ENCODE measurements at regions not wholly inside any gene's neighbourhood (a gene's known extent, or its start where the extent isn't known, plus 50 kb on each side); places are given as distances from the start of the nearest gene placed in this dataset.

- POLR2A ChIA-PET (ENCODE audit: unreplicated experiment): no interaction called here
- Histone ChIP-seq H3K4me1 (ENCODE audit: insufficient read depth, low read length) (0 out of 2 replicates have a peak, but pooled peaks cover 11% of the 10 kb centered on the region), H3K4me3 (ENCODE audit: low read length) (no peak overlapping the region), H3K27me3 (ENCODE audit: low read length) (no peaks in the 10 kb centered on the region), H3K9ac (ENCODE audit: low read length) (no peak overlapping the region), H3K27ac (ENCODE audit: low read length) (no peak overlapping the region), H3K9me2 (replicated peaks; ENCODE audit: low read length) (no peaks in the 10 kb centered on the region), H2AFZ (ENCODE audit: low read length) (no peak overlapping the region), H3K79me2 (ENCODE audit: low read length) (no peaks in the 10 kb centered on the region), H4K20me1 (ENCODE audit: low read length) (no peaks in the 10 kb centered on the region), H3K4me2 (ENCODE audit: low read length) (no peak overlapping the region), H3K36me3 (ENCODE audit: low read depth, low read length) (no peaks in the 10 kb centered on the region), H3K9me3 (ENCODE audit: low read length) (no peaks in the 10 kb centered on the region), H3F3A (ENCODE audit: low read length, unreplicated experiment) (no peaks in the 10 kb centered on the region)
- no TSS peak for BruUV-seq (replicated peaks)
- TF ChIP-seq, protein P1, sequence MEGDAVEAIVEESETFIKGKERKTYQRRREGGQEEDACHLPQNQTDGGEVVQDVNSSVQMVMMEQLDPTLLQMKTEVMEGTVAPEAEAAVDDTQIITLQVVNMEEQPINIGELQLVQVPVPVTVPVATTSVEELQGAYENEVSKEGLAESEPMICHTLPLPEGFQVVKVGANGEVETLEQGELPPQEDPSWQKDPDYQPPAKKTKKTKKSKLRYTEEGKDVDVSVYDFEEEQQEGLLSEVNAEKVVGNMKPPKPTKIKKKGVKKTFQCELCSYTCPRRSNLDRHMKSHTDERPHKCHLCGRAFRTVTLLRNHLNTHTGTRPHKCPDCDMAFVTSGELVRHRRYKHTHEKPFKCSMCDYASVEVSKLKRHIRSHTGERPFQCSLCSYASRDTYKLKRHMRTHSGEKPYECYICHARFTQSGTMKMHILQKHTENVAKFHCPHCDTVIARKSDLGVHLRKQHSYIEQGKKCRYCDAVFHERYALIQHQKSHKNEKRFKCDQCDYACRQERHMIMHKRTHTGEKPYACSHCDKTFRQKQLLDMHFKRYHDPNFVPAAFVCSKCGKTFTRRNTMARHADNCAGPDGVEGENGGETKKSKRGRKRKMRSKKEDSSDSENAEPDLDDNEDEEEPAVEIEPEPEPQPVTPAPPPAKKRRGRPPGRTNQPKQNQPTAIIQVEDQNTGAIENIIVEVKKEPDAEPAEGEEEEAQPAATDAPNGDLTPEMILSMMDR (conservative IDR thresholded peaks at IDR 0.05; ENCODE audit: low read depth, low read length): no peak
- no peak for TF ChIP-seq EZH2 (IDR thresholded peaks at IDR 0.05; ENCODE audit: low read length, unreplicated experiment)
- no peak for TF ChIP-seq EZH2phosphoT487 (IDR thresholded peaks at IDR 0.05; ENCODE audit: borderline replicate concordance, low read length)
- intact Hi-C loops (cut with micrococcal nuclease): no loop called here
- ATAC-seq (no peak), DNase-seq (no peak)
- CTCF ChIA-PET: no interaction called here
These were observed 465.6 kb upstream of the ZNF385D start for GRCh38 chr3:22216601-22217000.

GRCh38 chr3:22225161-22225560 is 474.2 kb upstream of the ZNF385D start:
- CTCF ChIA-PET: no interaction called here
- Histone ChIP-seq H3K4me3 (ENCODE audit: low read length) (no peak overlapping the region), H3K4me2 (ENCODE audit: low read length) (no peak overlapping the region), H3K9me3 (ENCODE audit: low read length) (no peaks in the 10 kb centered on the region), H3K79me2 (ENCODE audit: low read length) (no peaks in the 10 kb centered on the region), H3F3A (ENCODE audit: low read length, unreplicated experiment) (no peaks in the 10 kb centered on the region), H3K27me3 (ENCODE audit: low read length) (no peaks in the 10 kb centered on the region), H3K9me2 (replicated peaks; ENCODE audit: low read length) (peaks cover 4% of the 10 kb centered on the region; the same call in 1 of the 2 replicates), H3K4me1 (ENCODE audit: insufficient read depth, low read length) (0 out of 2 replicates have a peak, but pooled peaks cover under 1% of the 10 kb centered on the region), H3K27ac (ENCODE audit: low read length) (no peak overlapping the region), H3K36me3 (ENCODE audit: low read depth, low read length) (no peaks in the 10 kb centered on the region), H2AFZ (ENCODE audit: low read length) (no peak overlapping the region), H4K20me1 (ENCODE audit: low read length) (no peaks in the 10 kb centered on the region), H3K9ac (ENCODE audit: low read length) (no peak overlapping the region)
- intact Hi-C loops (cut with micrococcal nuclease): no loop called here
- POLR2A ChIA-PET (ENCODE audit: unreplicated experiment): interaction anchor here (0.6 kb wide), 1 partner anchor 794 kb away, joined by 4 read pairs; no protein-coding TSS in a partner anchor
- no peak for ATAC-seq
- TF ChIP-seq EZH2phosphoT487 (IDR thresholded peaks at IDR 0.05; ENCODE audit: borderline replicate concordance, low read length) (no peak), EZH2 (IDR thresholded peaks at IDR 0.05; ENCODE audit: low read length, unreplicated experiment) (no peak)
- TF ChIP-seq, protein P1 (conservative IDR thresholded peaks at IDR 0.05; ENCODE audit: low read depth, low read length): no peak
- no peak for DNase-seq
- BruUV-seq (replicated peaks): no TSS peak

DNA sequence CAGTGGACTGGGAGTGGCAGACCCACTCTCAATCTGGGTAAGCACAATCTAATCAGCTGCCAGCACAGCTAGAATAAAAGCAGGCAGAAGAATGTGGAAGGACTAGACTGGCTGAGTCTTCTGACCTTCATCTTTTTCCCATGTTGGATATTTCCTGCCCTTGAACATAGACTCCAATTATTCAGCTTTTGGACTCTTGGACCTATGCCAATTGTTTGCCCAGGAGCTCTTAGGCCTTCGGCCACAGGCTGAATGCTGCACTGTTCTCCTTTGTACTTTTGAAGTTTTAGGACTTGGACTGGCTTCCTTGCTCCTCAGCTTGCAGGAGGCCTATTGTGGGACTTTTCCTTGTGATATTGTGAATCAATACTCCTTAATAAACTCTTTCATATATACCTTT is 477.7 kb upstream of the ZNF385D start:
- Histone ChIP-seq H3K27ac (ENCODE audit: low read length) (no peak overlapping the region), H3K79me2 (ENCODE audit: low read length) (no peaks in the 10 kb centered on the region), H3K9me3 (ENCODE audit: low read length) (no peaks in the 10 kb centered on the region), H3K4me2 (ENCODE audit: low read length) (no peak overlapping the region), H3F3A (ENCODE audit: low read length, unreplicated experiment) (no peaks in the 10 kb centered on the region), H3K4me3 (ENCODE audit: low read length) (no peak overlapping the region), H3K27me3 (ENCODE audit: low read length) (no peaks in the 10 kb centered on the region), H3K9me2 (replicated peaks; ENCODE audit: low read length) (peaks cover 4% of the 10 kb centered on the region; the same call in 1 of the 2 replicates), H4K20me1 (ENCODE audit: low read length) (no peaks in the 10 kb centered on the region), H2AFZ (ENCODE audit: low read length) (no peak overlapping the region), H3K36me3 (ENCODE audit: low read depth, low read length) (no peaks in the 10 kb centered on the region), H3K9ac (ENCODE audit: low read length) (no peak overlapping the region), H3K4me1 (ENCODE audit: insufficient read depth, low read length) (no peaks in the 10 kb centered on the region)
- BruUV-seq (replicated peaks): no TSS peak
- no peak for DNase-seq
- ChIA-PET CTCF (no interaction called here), POLR2A (ENCODE audit: unreplicated experiment) (no interaction called here)
- TF ChIP-seq, protein P1 (conservative IDR thresholded peaks at IDR 0.05; ENCODE audit: low read depth, low read length): no peak
- TF ChIP-seq EZH2phosphoT487 (IDR thresholded peaks at IDR 0.05; ENCODE audit: borderline replicate concordance, low read length) (no peak), EZH2 (IDR thresholded peaks at IDR 0.05; ENCODE audit: low read length, unreplicated experiment) (no peak)
- intact Hi-C loops (cut with micrococcal nuclease): no loop called here
- ATAC-seq: no peak
